Bronchial epithelial cell (primary cell): ENCODE measurements at regions not wholly inside any gene's neighbourhood (a gene's known extent, or its start where the extent isn't known, plus 50 kb on each side); places are given as distances from the start of the nearest gene placed in this dataset.

Source experiments
- DNase-seq: peaks from one replicate; pipeline ENCODE4 v3.0.0-alpha.2; 2010; ENCODE audit warnings: low read depth
- FAIRE-seq: peaks from 2 replicates; lab custom pipeline; 2011; peaks lifted over from hg19 to GRCh38; lab: Jason Lieb, UNC
- H3K27me3 ChIP-seq: 2 replicates; pipeline ENCODE4 v1.5.1; 2011; ENCODE audit warnings: low read length; ENCODE audit not compliant: control insufficient read depth, insufficient read depth
- H3K36me3 ChIP-seq: 2 replicates; pipeline ENCODE4 v1.5.1; 2011; ENCODE audit warnings: low read length; ENCODE audit not compliant: control insufficient read depth, insufficient read depth
- H3K4me3 ChIP-seq: 2 replicates; pipeline ENCODE4 v1.5.1; 2011; ENCODE audit warnings: mild to moderate bottlenecking, low read depth, low read length, control low read depth
- TF ChIP-seq, protein P1 (sequence below): IDR thresholded peaks from 2 replicates; pipeline ENCODE4 v1.5.1; 2011; ENCODE audit warnings: mild to moderate bottlenecking, moderate library complexity, low read length, control low read depth, inconsistent platforms; ENCODE audit not compliant: insufficient read depth, severe bottlenecking

- H3K4me3 ChIP-seq, result no peak overlapping the region
- FAIRE-seq (no peak), DNase-seq (no peak)
- TF ChIP-seq, protein P1, sequence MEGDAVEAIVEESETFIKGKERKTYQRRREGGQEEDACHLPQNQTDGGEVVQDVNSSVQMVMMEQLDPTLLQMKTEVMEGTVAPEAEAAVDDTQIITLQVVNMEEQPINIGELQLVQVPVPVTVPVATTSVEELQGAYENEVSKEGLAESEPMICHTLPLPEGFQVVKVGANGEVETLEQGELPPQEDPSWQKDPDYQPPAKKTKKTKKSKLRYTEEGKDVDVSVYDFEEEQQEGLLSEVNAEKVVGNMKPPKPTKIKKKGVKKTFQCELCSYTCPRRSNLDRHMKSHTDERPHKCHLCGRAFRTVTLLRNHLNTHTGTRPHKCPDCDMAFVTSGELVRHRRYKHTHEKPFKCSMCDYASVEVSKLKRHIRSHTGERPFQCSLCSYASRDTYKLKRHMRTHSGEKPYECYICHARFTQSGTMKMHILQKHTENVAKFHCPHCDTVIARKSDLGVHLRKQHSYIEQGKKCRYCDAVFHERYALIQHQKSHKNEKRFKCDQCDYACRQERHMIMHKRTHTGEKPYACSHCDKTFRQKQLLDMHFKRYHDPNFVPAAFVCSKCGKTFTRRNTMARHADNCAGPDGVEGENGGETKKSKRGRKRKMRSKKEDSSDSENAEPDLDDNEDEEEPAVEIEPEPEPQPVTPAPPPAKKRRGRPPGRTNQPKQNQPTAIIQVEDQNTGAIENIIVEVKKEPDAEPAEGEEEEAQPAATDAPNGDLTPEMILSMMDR, result no peak
- H3K36me3 ChIP-seq, result no peaks in the 10 kb centered on the region
- H3K27me3 ChIP-seq, result no peaks in the 10 kb centered on the region
Measured at GRCh38 chr12:59386236-59386635, 209.6 kb upstream of the SLC16A7 start.

GRCh38 chr12:59383079-59383822, 212.6 kb upstream of the SLC16A7 start:
- no peak overlapping the region for H3K4me3 ChIP-seq
- TF ChIP-seq, protein P1, result no peak
- no peaks in the 10 kb centered on the region for H3K27me3 ChIP-seq
- DNase-seq (peak; percentile 77), FAIRE-seq (no peak)
- no peaks in the 10 kb centered on the region for H3K36me3 ChIP-seq

DNA sequence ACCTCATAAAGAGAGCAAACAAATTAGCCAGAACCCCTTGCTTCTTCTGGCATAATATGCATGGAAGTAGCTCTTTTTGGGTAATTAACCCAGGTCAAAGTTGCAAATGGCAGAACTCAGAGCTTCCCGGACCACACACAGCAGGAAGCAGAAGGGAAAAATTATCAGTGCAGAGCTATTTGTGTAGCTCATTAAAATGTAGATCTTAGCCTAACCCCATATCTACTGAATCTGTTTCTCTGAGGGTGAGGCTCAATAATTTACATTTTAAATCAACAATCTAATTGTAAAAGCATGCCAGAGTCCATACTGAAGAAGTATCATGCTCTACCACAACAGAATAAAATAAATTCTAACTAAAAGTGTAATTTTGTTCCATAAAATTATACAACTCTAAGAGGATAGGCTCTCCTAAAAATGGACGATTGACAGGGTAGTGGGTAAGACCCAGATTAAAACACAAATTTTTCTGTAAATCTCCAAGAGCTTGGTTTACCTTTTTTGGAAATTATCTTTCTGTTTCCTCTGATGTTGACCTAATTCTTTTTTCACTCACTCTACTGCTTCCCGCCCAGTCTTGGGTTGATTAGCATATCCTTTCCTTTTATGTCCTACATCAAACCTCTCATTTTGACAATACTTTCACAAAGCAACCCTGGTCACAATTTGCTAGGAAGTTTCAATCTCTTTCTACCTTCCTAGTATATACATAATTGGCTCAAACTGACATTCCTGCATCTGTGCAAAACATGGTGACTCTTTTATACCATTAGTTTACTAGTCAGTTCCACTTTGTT, 213.3 kb upstream of the SLC16A7 start:
- Histone ChIP-seq H3K36me3 (no peaks in the 10 kb centered on the region), H3K4me3 (no peak overlapping the region), H3K27me3 (no peaks in the 10 kb centered on the region)
- FAIRE-seq (no peak), DNase-seq (no peak)
- TF ChIP-seq, protein P1, result no peak

- TF ChIP-seq, protein P1, result no peak
- Histone ChIP-seq H3K4me3 (no peak overlapping the region), H3K36me3 (no peaks in the 10 kb centered on the region), H3K27me3 (no peaks in the 10 kb centered on the region)
- peak; percentile 56 for DNase-seq
- no peak for FAIRE-seq
Measured at GRCh38 chr12:59381106-59381505, 214.7 kb upstream of the SLC16A7 start.

GRCh38 chr12:59375633-59376032, 220.2 kb upstream of the SLC16A7 start:
- no peaks in the 10 kb centered on the region for H3K36me3 ChIP-seq
- FAIRE-seq (no peak), DNase-seq (no peak)
- H3K4me3 ChIP-seq, result no peak overlapping the region
- TF ChIP-seq, protein P1, result no peak
- H3K27me3 ChIP-seq, result no peaks in the 10 kb centered on the region
